GM21717 (cell line): ENCODE measurements at regions not wholly inside any gene's neighbourhood (a gene's known extent, or its start where the extent isn't known, plus 50 kb on each side); places are given as distances from the start of the nearest gene placed in this dataset.
"Not testable (repeated sequence)": the region's sequence is repeated elsewhere in the genome, so short reads cannot be mapped to it uniquely, and the experiment has no call there.

ENCODE experiments used
- ATAC-seq: cut with Tn5 transposase; IDR thresholded peaks from one replicate; pipeline ENCODE4 v1.9.1; 2021; ENCODE audit warnings: mild to moderate bottlenecking, moderate library complexity; ENCODE audit not compliant: unreplicated experiment

- ATAC-seq: no peak
These were observed 155.2 kb downstream of the SLC38A4 start for GRCh38 chr12:46670636-46671035.

GRCh38 chr12:46669720-46670119, 156.1 kb downstream of the SLC38A4 start:
- ATAC-seq: no peak

GRCh38 chr12:46667551-46667950, 158.2 kb downstream of the SLC38A4 start:
- no peak for ATAC-seq

GRCh38 chr12:46664761-46665287, 161.0 kb downstream of the SLC38A4 start:
- ATAC-seq: peak; percentile 60

- no peak for ATAC-seq
These were observed 162.5 kb downstream of the SLC38A4 start for GRCh38 chr12:46663318-46663717.

GRCh38 chr12:46661110-46661845, 164.5 kb downstream of the SLC38A4 start:
- ATAC-seq: peak; percentile 70

- no peak for ATAC-seq
These were observed 165.1 kb downstream of the SLC38A4 start for GRCh38 chr12:46660719-46661109.

GRCh38 chr12:46660276-46660675, 165.5 kb downstream of the SLC38A4 start:
- no peak for ATAC-seq

- ATAC-seq: no peak
These were observed 166.0 kb downstream of the SLC38A4 start for GRCh38 chr12:46659824-46660223.

- no peak for ATAC-seq
These were observed 166.7 kb downstream of the SLC38A4 start for GRCh38 chr12:46659032-46659650.

GRCh38 chr12:46657453-46658411, 168.1 kb downstream of the SLC38A4 start:
- no peak for ATAC-seq

GRCh38 chr12:46655984-46656383, 169.8 kb downstream of the SLC38A4 start:
- not testable (repeated sequence) for ATAC-seq

- no peak for ATAC-seq
These were observed 172.5 kb downstream of the SLC38A4 start for GRCh38 chr12:46653311-46653710.

- no peak for ATAC-seq
These were observed 173.1 kb downstream of the SLC38A4 start for GRCh38 chr12:46652692-46653091.

GRCh38 chr12:46650688-46651087, 175.1 kb downstream of the SLC38A4 start:
- ATAC-seq: no peak

GRCh38 chr12:46649433-46649832, 176.4 kb downstream of the SLC38A4 start:
- ATAC-seq: no peak

GRCh38 chr12:46647034-46647433, 178.8 kb downstream of the SLC38A4 start:
- ATAC-seq: no peak

- ATAC-seq: not testable (repeated sequence)
These were observed 184.1 kb downstream of the SLC38A4 start for GRCh38 chr12:46641649-46642048.

GRCh38 chr12:46635818-46636217, 190.0 kb downstream of the SLC38A4 start:
- ATAC-seq: no peak

GRCh38 chr12:46629331-46630229, 196.2 kb downstream of the SLC38A4 start:
- no peak for ATAC-seq
